B cell (primary cell): ENCODE measurements at regions not wholly inside any gene's neighbourhood (a gene's known extent, or its start where the extent isn't known, plus 50 kb on each side); places are given as distances from the start of the nearest gene placed in this dataset.

ENCODE experiments used
- ATAC-seq: fragments of 200-7000 bp; cut with Tn5 transposase; one replicate; pipeline ENCODE4 v1.10.0; 2021; ENCODE audit warnings: low read depth, mild to moderate bottlenecking, moderate number of reproducible peaks, moderate library complexity
- CTCF ChIA-PET: fragments of 350-600 bp; sonication (Branson Sonifier 250); formaldehyde crosslinking; loops from one replicate; lab custom pipeline; 2021; ENCODE audit warnings: antibody characterized with exemption, inconsistent platforms; lab: Charles Lee
- POLR2A ChIA-PET: fragments of 350-600 bp; sonication (Branson Sonifier 250); formaldehyde crosslinking; loops from one replicate; lab custom pipeline; 2021; ENCODE audit warnings: antibody characterized with exemption; lab: Charles Lee
- DNase-seq: peaks from one replicate; pipeline ENCODE4 v3.0.0; 2013
- H2AFZ ChIP-seq: 2 replicates; pipeline ENCODE4 v1.6.1; 2012; ENCODE audit warnings: mild to moderate bottlenecking, low read depth, low read length; ENCODE audit not compliant: insufficient read depth, poor library complexity, severe bottlenecking
- H3K27ac ChIP-seq, 2 donors: 1 replicate in 1 of 2; 2 replicates in 1 of 2; pipeline ENCODE4 v1.5.1; 2012 to 2013; ENCODE audit warnings: low read length in 2 of 2, mild to moderate bottlenecking in 2 of 2, moderate library complexity in 1 of 2
- H3K27me3 ChIP-seq, 4 experiments: fragments of 200-600 bp in 1 of 4; sonication (generic) in 1 of 4; replicated peaks in 1 of 4; 1 replicate in 2 of 4; 2 replicates in 2 of 4; pipeline versions ENCODE4 v1.6.1 to v1.7.0; 2013 to 2016; ENCODE audit warnings: low read length in 3 of 4, mild to moderate bottlenecking in 2 of 4, mixed read lengths in 1 of 4, moderate library complexity in 1 of 4; ENCODE audit not compliant: insufficient read depth in 4 of 4, control insufficient read depth in 3 of 4; ENCODE audit errors: control extremely low read depth in 1 of 4
- H3K36me3 ChIP-seq, 2 experiments: replicated peaks in 1 of 2; 1 replicate in 1 of 2; 2 replicates in 1 of 2; pipeline versions ENCODE4 v1.6.1 to v1.7.1; 2013; ENCODE audit warnings: low read length in 1 of 2; ENCODE audit not compliant: insufficient read depth in 2 of 2, control insufficient read depth in 1 of 2; ENCODE audit errors: control extremely low read depth in 1 of 2, extremely low read depth in 1 of 2
- H3K4me1 ChIP-seq, 2 donors: fragments of 200-600 bp in 1 of 2; sonication (generic) in 1 of 2; 1 replicate in 1 of 2; 2 replicates in 1 of 2; pipeline versions ENCODE4 v1.5.1 to v1.6.1; 2013 to 2017; ENCODE audit warnings: low read length in 2 of 2; ENCODE audit not compliant: control insufficient read depth in 2 of 2, insufficient read depth in 2 of 2
- H3K4me2 ChIP-seq: replicated peaks from 2 replicates; pipeline ENCODE3; 2012; ENCODE audit warnings: mild to moderate bottlenecking, low read depth, low read length; ENCODE audit not compliant: poor library complexity, severe bottlenecking
- H3K4me3 ChIP-seq, 5 experiments: fragments of 200-600 bp in 1 of 5; sonication (generic) in 1 of 5; 1 replicate in 3 of 5; 2 replicates in 2 of 5; pipeline versions ENCODE4 v1.5.1 to v1.7.0; 2011 to 2016; ENCODE audit warnings: low read length in 4 of 5, mild to moderate bottlenecking in 4 of 5, low read depth in 2 of 5, control low read depth in 1 of 5, moderate library complexity in 1 of 5; ENCODE audit not compliant: insufficient read depth in 1 of 5; ENCODE audit errors: control extremely low read depth in 1 of 5, extremely low read depth in 1 of 5
- H3K79me2 ChIP-seq: fragments of 200-600 bp; sonication (generic); one replicate; pipeline ENCODE4 v1.6.0; 2016; ENCODE audit warnings: low read length; ENCODE audit not compliant: control insufficient read depth, insufficient read depth
- H3K9ac ChIP-seq: fragments of 200-600 bp; sonication (generic); 2 replicates; pipeline ENCODE4 v1.6.1; 2017; ENCODE audit warnings: mild to moderate bottlenecking, low read length, moderate library complexity
- H3K9me3 ChIP-seq, 3 donors: one replicate each; pipeline versions ENCODE4 v1.6.1 to v1.7.1; 2013; ENCODE audit warnings: low read length in 2 of 3; ENCODE audit not compliant: control insufficient read depth in 2 of 3, insufficient read depth in 1 of 3; ENCODE audit errors: control extremely low read depth in 1 of 3
- H4K20me1 ChIP-seq: 2 replicates; pipeline ENCODE4 v1.6.0; 2012; ENCODE audit warnings: mild to moderate bottlenecking, low read length; ENCODE audit not compliant: insufficient read depth, control insufficient read depth, poor library complexity, severe bottlenecking
- H3K27ac Mint-ChIP-seq: one replicate; pipeline ENCODE4 v1.8.0; 2021; ENCODE audit warnings: mixed read lengths
- H3K27me3 Mint-ChIP-seq: one replicate; pipeline ENCODE4 v1.8.0; 2021; ENCODE audit warnings: mixed read lengths
- H3K4me1 Mint-ChIP-seq: one replicate; pipeline ENCODE4 v1.8.0; 2021; ENCODE audit warnings: mixed read lengths
- H3K4me3 Mint-ChIP-seq: one replicate; pipeline ENCODE4 v1.8.0; 2021; ENCODE audit warnings: mixed read lengths
- H3K9me3 Mint-ChIP-seq: one replicate; pipeline ENCODE4 v1.8.0; 2022; ENCODE audit warnings: mixed read lengths; ENCODE audit not compliant: insufficient read depth
- EZH2 ChIP-seq: IDR thresholded peaks from 2 replicates; pipeline ENCODE4 v1.6.1; 2012; ENCODE audit warnings: borderline replicate concordance, low read depth, mild to moderate bottlenecking, moderate library complexity, low read length; ENCODE audit not compliant: insufficient read depth, poor library complexity, severe bottlenecking
- WGBS: methylation state at CpG from one replicate; pipeline ENCODE4 v1.1.5; 2013; ENCODE audit warnings: missing lambda C conversion rate; ENCODE audit not compliant: insufficient coverage; 5-methylcytosine and 5-hydroxymethylcytosine counted together
- intact Hi-C: fragments of 100-400 bp; cut with micrococcal nuclease; formaldehyde crosslinking; loops from one replicate; pipeline ENCODE4 v1.10.0; 2022
- TF ChIP-seq, protein P1 (sequence below): fragments of 200-600 bp; IDR thresholded peaks from one replicate; pipeline ENCODE4 v1.8.0; 2022; ENCODE audit warnings: antibody characterized with exemption, mild to moderate bottlenecking

DNA sequence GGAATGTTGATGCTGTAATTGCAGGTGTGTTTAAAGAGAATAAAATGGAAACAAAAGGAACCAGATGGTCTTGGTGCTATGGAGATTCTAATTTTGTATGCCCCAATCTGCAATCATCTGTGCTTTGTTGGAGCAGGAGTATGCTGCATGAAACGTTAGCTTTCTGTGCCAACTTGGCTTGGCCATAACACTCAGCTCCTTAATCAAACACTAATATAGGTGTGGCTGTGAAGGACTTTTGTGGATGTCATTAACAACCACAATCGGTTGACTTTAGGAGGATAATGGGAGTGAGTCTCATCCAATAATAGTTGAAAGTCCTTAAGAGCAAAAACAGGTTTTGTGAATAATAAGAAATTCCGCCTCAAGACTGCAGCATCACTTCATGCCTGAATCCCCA, 399.2 kb downstream of the NLGN4X start:
- CTCF ChIA-PET = no interaction called here
- Histone ChIP-seq H3K4me3 (no peak overlapping the region), H3K9ac (no peak overlapping the region), H3K4me1 (no peaks in the 10 kb centered on the region), H3K4me2 (no peak overlapping the region), H3K27ac (no peak overlapping the region), H2AFZ (no peak overlapping the region), H4K20me1 (no peaks in the 10 kb centered on the region), H3K36me3 (no peaks in the 10 kb centered on the region), H3K9me3 (no peaks in the 10 kb centered on the region), H3K79me2 (no peaks in the 10 kb centered on the region), H3K27me3 (no peaks in the 10 kb centered on the region)
- TF ChIP-seq, protein P1, sequence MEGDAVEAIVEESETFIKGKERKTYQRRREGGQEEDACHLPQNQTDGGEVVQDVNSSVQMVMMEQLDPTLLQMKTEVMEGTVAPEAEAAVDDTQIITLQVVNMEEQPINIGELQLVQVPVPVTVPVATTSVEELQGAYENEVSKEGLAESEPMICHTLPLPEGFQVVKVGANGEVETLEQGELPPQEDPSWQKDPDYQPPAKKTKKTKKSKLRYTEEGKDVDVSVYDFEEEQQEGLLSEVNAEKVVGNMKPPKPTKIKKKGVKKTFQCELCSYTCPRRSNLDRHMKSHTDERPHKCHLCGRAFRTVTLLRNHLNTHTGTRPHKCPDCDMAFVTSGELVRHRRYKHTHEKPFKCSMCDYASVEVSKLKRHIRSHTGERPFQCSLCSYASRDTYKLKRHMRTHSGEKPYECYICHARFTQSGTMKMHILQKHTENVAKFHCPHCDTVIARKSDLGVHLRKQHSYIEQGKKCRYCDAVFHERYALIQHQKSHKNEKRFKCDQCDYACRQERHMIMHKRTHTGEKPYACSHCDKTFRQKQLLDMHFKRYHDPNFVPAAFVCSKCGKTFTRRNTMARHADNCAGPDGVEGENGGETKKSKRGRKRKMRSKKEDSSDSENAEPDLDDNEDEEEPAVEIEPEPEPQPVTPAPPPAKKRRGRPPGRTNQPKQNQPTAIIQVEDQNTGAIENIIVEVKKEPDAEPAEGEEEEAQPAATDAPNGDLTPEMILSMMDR = no peak
- TF ChIP-seq EZH2 = no peak
- intact Hi-C loops = no loop called here
- no peaks in the 10 kb centered on the region for H3K27me3 Mint-ChIP-seq
- no peak overlapping the region for H3K4me3 Mint-ChIP-seq
- no peak overlapping the region for H3K27ac Mint-ChIP-seq
- POLR2A ChIA-PET = no interaction called here
- no peak for ATAC-seq
- no peaks in the 10 kb centered on the region for H3K9me3 Mint-ChIP-seq
- DNase-seq = no peak
- no peaks in the 10 kb centered on the region for H3K4me1 Mint-ChIP-seq
- no CpG with 5 or more reads among the region's 3 CpGs for WGBS

GRCh38 chrX:5829060-5829459, 399.6 kb downstream of the NLGN4X start:
- H3K9ac ChIP-seq = no peak overlapping the region
- DNase-seq (no peak), ATAC-seq (no peak)
- no peaks in the 10 kb centered on the region for H3K27me3 ChIP-seq
- H3K36me3 ChIP-seq = no peaks in the 10 kb centered on the region
- H3K4me3 Mint-ChIP-seq = no peak overlapping the region
- H3K27ac ChIP-seq = no peak overlapping the region
- CTCF ChIA-PET = no interaction called here
- H3K79me2 ChIP-seq = no peaks in the 10 kb centered on the region
- H3K4me2 ChIP-seq = no peak overlapping the region
- no peak overlapping the region for H3K4me3 ChIP-seq
- no peak overlapping the region for H2AFZ ChIP-seq
- POLR2A ChIA-PET = no interaction called here
- H3K9me3 Mint-ChIP-seq = no peaks in the 10 kb centered on the region
- WGBS = no CpG with 5 or more reads among the region's 6 CpGs
- H4K20me1 ChIP-seq = no peaks in the 10 kb centered on the region
- no peak for TF ChIP-seq EZH2
- TF ChIP-seq, protein P1 = no peak
- H3K9me3 ChIP-seq = no peaks in the 10 kb centered on the region
- intact Hi-C loops = no loop called here
- H3K4me1 ChIP-seq = no peaks in the 10 kb centered on the region
- no peak overlapping the region for H3K27ac Mint-ChIP-seq
- no peaks in the 10 kb centered on the region for H3K27me3 Mint-ChIP-seq
- no peaks in the 10 kb centered on the region for H3K4me1 Mint-ChIP-seq
